A549 (cell line): ENCODE measurements at regions not wholly inside any gene's neighbourhood (a gene's known extent, or its start where the extent isn't known, plus 50 kb on each side); places are given as distances from the start of the nearest gene placed in this dataset.

Experiments used
- CHD4 ChIP-seq: fragments of 200-600 bp; sonication (generic); IDR thresholded peaks from 2 replicates; pipeline ENCODE4 v1.6.1; 2016; ENCODE audit warnings: antibody characterized with exemption, mild to moderate bottlenecking, borderline replicate concordance
- CTCF ChIP-seq: fragments of >200 bp; sonication (Bioruptor Twin); formaldehyde crosslinking; IDR thresholded peaks from 3 replicates; pipeline ENCODE4 v1.5.1; 2016
- POLR2A ChIP-seq: IDR thresholded peaks from 2 replicates; pipeline ENCODE4 v1.6.1; 2012; ENCODE audit warnings: mild to moderate bottlenecking, low read length

- TF ChIP-seq CHD4 (no peak), POLR2A (no peak), CTCF (no peak)
Observed at GRCh38 chr9:24297931-24298330, 247.8 kb downstream of the IZUMO3 start.
